HCT116 (cell line): ENCODE measurements at regions not wholly inside any gene's neighbourhood (a gene's known extent, or its start where the extent isn't known, plus 50 kb on each side); places are given as distances from the start of the nearest gene placed in this dataset.
"Not testable (repeated sequence)": the region's sequence is repeated elsewhere in the genome, so short reads cannot be mapped to it uniquely, and the experiment has no call there.

Experiments
- ATAC-seq: fragments of 200-7000 bp; cut with Tn5 transposase; 2 replicates; pipeline ENCODE4 v1.9.1; 2020; ENCODE audit warnings: mild to moderate bottlenecking, moderate library complexity
- BruUV-seq: library from RNA; stranded (reverse); fragments of 400-500 nt; replicated peaks from 2 replicates; lab custom pipeline; 2021; lab: Mats Ljungman, UMichigan
- CTCF ChIA-PET: fragments of 300-600 bp; sonication (Branson Sonifier 250); formaldehyde crosslinking; loops from one replicate; lab custom pipeline; 2021; ENCODE audit warnings: antibody characterized with exemption; lab: Charles Lee
- POLR2A ChIA-PET: fragments of 300-600, 350-600 bp; sonication (Branson Sonifier 250); formaldehyde crosslinking; loops from one replicate; lab custom pipeline; 2021; ENCODE audit warnings: antibody characterized with exemption; lab: Charles Lee
- RAD21 ChIA-PET, 2 experiments: fragments of 300-600 bp; sonication (Branson Sonifier 250); formaldehyde crosslinking; loops; one replicate each; lab custom pipeline; 2023; ENCODE audit warnings: low total read pairs in 2 of 2; ENCODE audit not compliant: uncharacterized antibody in 2 of 2, unreplicated experiment in 2 of 2, low non-redundant PET in 1 of 2; lab: Charles Lee
- DNase-seq: peaks from one replicate; pipeline ENCODE4 v3.0.0-alpha.2; 2010; ENCODE audit warnings: low read depth, low spot score
- H2AFZ ChIP-seq: fragments of 200-600 bp; shearing (Covaris generic), sonication (generic); 2 replicates; pipeline ENCODE4 v1.6.1; 2017; ENCODE audit warnings: low read depth, mixed run types, mixed read lengths, antibody characterized with exemption, low read length; ENCODE audit not compliant: poor library complexity, severe bottlenecking
- H3K27ac ChIP-seq: 2 replicates; pipeline ENCODE4 v1.5.1; 2012; ENCODE audit warnings: low read depth, low read length
- H3K27me3 ChIP-seq: fragments of 200-600 bp; sonication (generic); 2 replicates; pipeline ENCODE4 v1.6.1; 2016; ENCODE audit warnings: mixed run types, low read length, mixed read lengths; ENCODE audit not compliant: insufficient read depth
- H3K36me3 ChIP-seq, 2 experiments: fragments of 200-500 bp in 1 of 2; fragments of 200-600 bp in 1 of 2; sonication (Bioruptor generic) in 1 of 2; sonication (generic) in 1 of 2; 2 replicates each; pipeline versions ENCODE4 v1.5.1 to v1.6.1; 2014 to 2016; ENCODE audit warnings: low read length in 2 of 2, inconsistent platforms in 1 of 2, mixed read lengths in 1 of 2, mixed run types in 1 of 2; ENCODE audit not compliant: insufficient read depth in 2 of 2, control insufficient read depth in 1 of 2
- H3K4me1 ChIP-seq, 2 experiments: fragments of 200-600 bp in 1 of 2; sonication (generic) in 1 of 2; 2 replicates each; pipeline versions ENCODE4 v1.5.1 to v1.6.1; 2012 to 2017; ENCODE audit warnings: low read length in 2 of 2, inconsistent platforms in 1 of 2, mild to moderate bottlenecking in 1 of 2, mixed read lengths in 1 of 2, mixed run types in 1 of 2, moderate library complexity in 1 of 2; ENCODE audit not compliant: insufficient read depth in 2 of 2, control insufficient read depth in 1 of 2
- H3K4me2 ChIP-seq: fragments of 200-600 bp; sonication (generic); 2 replicates; pipeline ENCODE4 v1.6.1; 2017; ENCODE audit warnings: mixed run types, low read length, mixed read lengths
- H3K4me3 ChIP-seq, 2 experiments: fragments of 200-600 bp in 1 of 2; sonication (generic) in 1 of 2; replicated peaks in 1 of 2; 2 replicates each; pipeline ENCODE4 v1.5.1; 2011 to 2016; ENCODE audit warnings: low read length in 2 of 2, control low read depth in 1 of 2, low read depth in 1 of 2, mild to moderate bottlenecking in 1 of 2, mixed read lengths in 1 of 2, mixed run types in 1 of 2
- H3K79me2 ChIP-seq: fragments of 200-600 bp; sonication (generic); 2 replicates; pipeline ENCODE4 v1.6.1; 2017; ENCODE audit warnings: mild to moderate bottlenecking, mixed run types, low read length, moderate library complexity, mixed read lengths; ENCODE audit not compliant: insufficient read depth
- H3K9ac ChIP-seq: fragments of 200-600 bp; sonication (generic); 2 replicates; pipeline ENCODE4 v1.6.1; 2016; ENCODE audit warnings: low read length, mixed read lengths
- H3K9me2 ChIP-seq: fragments of 200-600 bp; sonication (generic), shearing (Covaris generic); 2 replicates; pipeline ENCODE4 v1.6.1; 2017; ENCODE audit warnings: mixed run types, mild to moderate bottlenecking, moderate library complexity; ENCODE audit not compliant: insufficient read depth
- H3K9me3 ChIP-seq, 2 experiments: fragments of 200-500 bp in 1 of 2; fragments of 200-600 bp in 1 of 2; sonication (Bioruptor generic) in 1 of 2; sonication (generic) in 1 of 2; 2 replicates each; pipeline ENCODE4 v1.6.1; 2014 to 2017; ENCODE audit warnings: low read length in 2 of 2, mixed read lengths in 2 of 2, inconsistent platforms in 1 of 2, low read depth in 1 of 2, mild to moderate bottlenecking in 1 of 2, mixed run types in 1 of 2, moderate library complexity in 1 of 2; ENCODE audit not compliant: control insufficient read depth in 1 of 2, insufficient read depth in 1 of 2
- H4K20me1 ChIP-seq: fragments of 200-600 bp; sonication (generic), shearing (Covaris generic); 2 replicates; pipeline ENCODE4 v1.6.1; 2017; ENCODE audit warnings: mixed run types, mild to moderate bottlenecking, moderate library complexity; ENCODE audit not compliant: insufficient read depth
- CEBPB ChIP-seq: IDR thresholded peaks from 2 replicates; pipeline ENCODE4 v1.6.1; 2012; ENCODE audit warnings: low read depth
- ELF1 ChIP-seq: IDR thresholded peaks from 2 replicates; pipeline ENCODE4 v1.6.1; 2012; ENCODE audit warnings: low read depth, borderline replicate concordance
- EZH2 ChIP-seq: fragments of 200-600 bp; sonication (generic); IDR thresholded peaks from 2 replicates; pipeline ENCODE4 v1.6.1; 2017; ENCODE audit warnings: antibody characterized with exemption, mixed run types
- FOSL1 ChIP-seq: IDR thresholded peaks from 2 replicates; pipeline ENCODE4 v1.6.1; 2012; ENCODE audit warnings: low read depth
- JUND ChIP-seq: IDR thresholded peaks from 2 replicates; pipeline ENCODE4 v1.6.1; 2012
- POLR2AphosphoS5 ChIP-seq: IDR thresholded peaks from 2 replicates; pipeline ENCODE4 v1.6.1; 2011; ENCODE audit warnings: mild to moderate bottlenecking, low read depth, low read length, moderate library complexity
- SIN3A ChIP-seq: IDR thresholded peaks from 2 replicates; pipeline ENCODE4 v1.6.1; 2012; ENCODE audit warnings: low read depth
- SP1 ChIP-seq: IDR thresholded peaks from 2 replicates; pipeline ENCODE4 v1.6.1; 2012; ENCODE audit warnings: low read depth
- SRF ChIP-seq: IDR thresholded peaks from 2 replicates; pipeline ENCODE4 v1.6.1; 2012; ENCODE audit warnings: low read depth
- YY1 ChIP-seq: IDR thresholded peaks from 2 replicates; pipeline ENCODE4 v1.6.1; 2011; ENCODE audit warnings: low read length, low read depth, moderate library complexity, mild to moderate bottlenecking; ENCODE audit not compliant: insufficient replicate concordance; ENCODE audit errors: extremely low read depth
- ZNF274 ChIP-seq: fragments of 200-500 bp; sonication (Bioruptor generic); IDR thresholded peaks from 2 replicates; pipeline ENCODE4 v1.6.1; 2014; ENCODE audit warnings: mild to moderate bottlenecking, low read depth, low read length, inconsistent platforms
- intact Hi-C: fragments of 100-400 bp; cut with micrococcal nuclease; formaldehyde crosslinking; loops from 2 replicates; pipeline ENCODE4 v1.10.0; 2022
- TF ChIP-seq, protein P1 (sequence below): IDR thresholded peaks from 2 replicates; pipeline ENCODE4 v1.6.1; 2012
- TF ChIP-seq, protein P2 (sequence below): IDR thresholded peaks from 2 replicates; pipeline ENCODE4 v1.6.1; 2012; ENCODE audit warnings: low read depth
- TF ChIP-seq, protein P3 (sequence below), 3 experiments: fragments of 200-600 bp in 1 of 3; sonication (generic) in 1 of 3; IDR thresholded peaks in 2 of 3; conservative IDR thresholded peaks in 1 of 3; 2 replicates each; pipeline ENCODE4 v1.5.1; 2012 to 2017; ENCODE audit warnings: low read depth in 2 of 3, low read length in 2 of 3, antibody characterized with exemption in 1 of 3, borderline replicate concordance in 1 of 3, control low read depth in 1 of 3, mild to moderate bottlenecking in 1 of 3, mixed read lengths in 1 of 3, mixed run types in 1 of 3, moderate library complexity in 1 of 3; ENCODE audit not compliant: insufficient read depth in 1 of 3

DNA sequence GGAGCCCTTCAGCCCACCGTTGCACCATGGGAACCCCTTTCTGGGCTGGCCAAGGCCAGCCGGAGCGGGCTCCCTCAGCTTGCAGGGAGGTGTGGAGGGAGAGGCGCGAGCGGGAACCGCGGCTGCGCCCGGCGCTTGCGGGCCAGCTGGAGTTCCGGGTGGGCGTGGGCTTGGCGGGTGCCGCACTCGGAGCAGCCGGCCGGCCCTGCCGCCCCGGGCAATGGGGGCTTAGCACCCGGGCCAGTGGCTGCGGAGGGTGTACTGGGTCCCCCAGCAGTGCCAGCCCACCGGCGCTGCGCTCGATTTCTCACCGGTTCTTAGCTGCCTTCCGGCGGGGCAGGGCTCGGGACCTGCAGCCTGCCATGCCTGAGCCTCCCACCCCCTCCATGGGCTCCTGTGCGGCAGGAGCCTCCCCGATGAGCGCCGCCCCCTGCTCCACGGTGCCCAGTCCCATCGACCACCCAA lies 949.8 kb downstream of the NR2F1-AS1 start:
- H3K4me2 ChIP-seq, H3K27ac ChIP-seq, POLR2A ChIA-PET, H3K9me3 ChIP-seq, DNase-seq, RAD21 ChIA-PET, H3K9me2 ChIP-seq, CTCF ChIA-PET, H3K79me2 ChIP-seq, H3K36me3 ChIP-seq, H4K20me1 ChIP-seq, BruUV-seq, H3K27me3 ChIP-seq, H2AFZ ChIP-seq, intact Hi-C loops, ATAC-seq, H3K9ac ChIP-seq, H3K4me3 ChIP-seq, H3K4me1 ChIP-seq: not testable (repeated sequence)

GRCh38 chr5:92629574-92629973 lies 951.4 kb downstream of the NR2F1-AS1 start:
- BruUV-seq: no TSS peak
- ChIA-PET POLR2A (no interaction called here), RAD21 (no interaction called here), CTCF (interaction anchor here (1.0 kb wide), 1 partner anchor 14 kb away, joined by 3 read pairs; no protein-coding TSS in a partner anchor)
- Histone ChIP-seq H3K9me2 (no peaks in the 10 kb centered on the region), H3K4me3 (no peak overlapping the region), H3K9ac (no peak overlapping the region), H4K20me1 (no peaks in the 10 kb centered on the region), H3K27me3 (no peaks in the 10 kb centered on the region), H2AFZ (no peak overlapping the region), H3K4me2 (no peak overlapping the region), H3K27ac (no peak overlapping the region), H3K79me2 (no peaks in the 10 kb centered on the region), H3K36me3 (no peaks in the 10 kb centered on the region), H3K4me1 (no peaks in the 10 kb centered on the region), H3K9me3 (no peaks in the 10 kb centered on the region)
- intact Hi-C loops: no loop called here
- TF ChIP-seq YY1 (no peak), POLR2AphosphoS5 (no peak), CEBPB (no peak), SP1 (no peak), ZNF274 (no peak), FOSL1 (no peak), JUND (no peak), SIN3A (no peak), SRF (no peak), EZH2 (no peak), ELF1 (no peak)
- TF ChIP-seq, protein P1, sequence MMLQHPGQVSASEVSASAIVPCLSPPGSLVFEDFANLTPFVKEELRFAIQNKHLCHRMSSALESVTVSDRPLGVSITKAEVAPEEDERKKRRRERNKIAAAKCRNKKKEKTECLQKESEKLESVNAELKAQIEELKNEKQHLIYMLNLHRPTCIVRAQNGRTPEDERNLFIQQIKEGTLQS: no peak
- TF ChIP-seq, protein P2, sequence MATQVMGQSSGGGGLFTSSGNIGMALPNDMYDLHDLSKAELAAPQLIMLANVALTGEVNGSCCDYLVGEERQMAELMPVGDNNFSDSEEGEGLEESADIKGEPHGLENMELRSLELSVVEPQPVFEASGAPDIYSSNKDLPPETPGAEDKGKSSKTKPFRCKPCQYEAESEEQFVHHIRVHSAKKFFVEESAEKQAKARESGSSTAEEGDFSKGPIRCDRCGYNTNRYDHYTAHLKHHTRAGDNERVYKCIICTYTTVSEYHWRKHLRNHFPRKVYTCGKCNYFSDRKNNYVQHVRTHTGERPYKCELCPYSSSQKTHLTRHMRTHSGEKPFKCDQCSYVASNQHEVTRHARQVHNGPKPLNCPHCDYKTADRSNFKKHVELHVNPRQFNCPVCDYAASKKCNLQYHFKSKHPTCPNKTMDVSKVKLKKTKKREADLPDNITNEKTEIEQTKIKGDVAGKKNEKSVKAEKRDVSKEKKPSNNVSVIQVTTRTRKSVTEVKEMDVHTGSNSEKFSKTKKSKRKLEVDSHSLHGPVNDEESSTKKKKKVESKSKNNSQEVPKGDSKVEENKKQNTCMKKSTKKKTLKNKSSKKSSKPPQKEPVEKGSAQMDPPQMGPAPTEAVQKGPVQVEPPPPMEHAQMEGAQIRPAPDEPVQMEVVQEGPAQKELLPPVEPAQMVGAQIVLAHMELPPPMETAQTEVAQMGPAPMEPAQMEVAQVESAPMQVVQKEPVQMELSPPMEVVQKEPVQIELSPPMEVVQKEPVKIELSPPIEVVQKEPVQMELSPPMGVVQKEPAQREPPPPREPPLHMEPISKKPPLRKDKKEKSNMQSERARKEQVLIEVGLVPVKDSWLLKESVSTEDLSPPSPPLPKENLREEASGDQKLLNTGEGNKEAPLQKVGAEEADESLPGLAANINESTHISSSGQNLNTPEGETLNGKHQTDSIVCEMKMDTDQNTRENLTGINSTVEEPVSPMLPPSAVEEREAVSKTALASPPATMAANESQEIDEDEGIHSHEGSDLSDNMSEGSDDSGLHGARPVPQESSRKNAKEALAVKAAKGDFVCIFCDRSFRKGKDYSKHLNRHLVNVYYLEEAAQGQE: no peak
- TF ChIP-seq, protein P3, sequence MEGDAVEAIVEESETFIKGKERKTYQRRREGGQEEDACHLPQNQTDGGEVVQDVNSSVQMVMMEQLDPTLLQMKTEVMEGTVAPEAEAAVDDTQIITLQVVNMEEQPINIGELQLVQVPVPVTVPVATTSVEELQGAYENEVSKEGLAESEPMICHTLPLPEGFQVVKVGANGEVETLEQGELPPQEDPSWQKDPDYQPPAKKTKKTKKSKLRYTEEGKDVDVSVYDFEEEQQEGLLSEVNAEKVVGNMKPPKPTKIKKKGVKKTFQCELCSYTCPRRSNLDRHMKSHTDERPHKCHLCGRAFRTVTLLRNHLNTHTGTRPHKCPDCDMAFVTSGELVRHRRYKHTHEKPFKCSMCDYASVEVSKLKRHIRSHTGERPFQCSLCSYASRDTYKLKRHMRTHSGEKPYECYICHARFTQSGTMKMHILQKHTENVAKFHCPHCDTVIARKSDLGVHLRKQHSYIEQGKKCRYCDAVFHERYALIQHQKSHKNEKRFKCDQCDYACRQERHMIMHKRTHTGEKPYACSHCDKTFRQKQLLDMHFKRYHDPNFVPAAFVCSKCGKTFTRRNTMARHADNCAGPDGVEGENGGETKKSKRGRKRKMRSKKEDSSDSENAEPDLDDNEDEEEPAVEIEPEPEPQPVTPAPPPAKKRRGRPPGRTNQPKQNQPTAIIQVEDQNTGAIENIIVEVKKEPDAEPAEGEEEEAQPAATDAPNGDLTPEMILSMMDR (IDR thresholded peaks at IDR 0.05 in 2 of 3, conservative IDR thresholded peaks at IDR 0.05 in 1 of 3; ENCODE audit: borderline replicate concordance in 1 of 3, insufficient read depth in 1 of 3, low read depth in 2 of 3, low read length in 2 of 3): no peak
- ATAC-seq: no peak
- no peak for DNase-seq
